ENCODE measurements at regions not wholly inside any gene's neighbourhood (a gene's known extent, or its start where the extent isn't known, plus 50 kb on each side); places are given as distances from the start of the nearest gene placed in this dataset.

- CTCF ChIA-PET (ENCODE audit: partially characterized antibody), result no interaction called here
- FAIRE-seq, result no peak
- TF ChIP-seq RBBP5 (IDR thresholded peaks at IDR 0.05; ENCODE audit: borderline replicate concordance, low read depth, low read length) (no peak), RXRA (IDR thresholded peaks at IDR 0.05; ENCODE audit: insufficient read depth, low read depth, low read length) (no peak), SP2 (IDR thresholded peaks at IDR 0.05; ENCODE audit: low read length) (no peak), RNF2 (IDR thresholded peaks at IDR 0.05; ENCODE audit: borderline replicate concordance, low read depth, low read length, missing control alignments, poor library complexity, severe bottlenecking) (no peak)
Measured at GRCh38 chr17:70374496-70374895, 205.2 kb downstream of the KCNJ2 start.

More at GRCh38 chr17:70374496-70374895, 205.2 kb downstream of the KCNJ2 start:
- no peak overlapping the region for H3K56ac ChIP-seq (replicated peaks; ENCODE audit: insufficient read length, low read depth, low read length)
- H2BK5ac ChIP-seq (ENCODE audit: low read depth, low read length), result no peak overlapping the region
- no peak overlapping the region for H3K4me2 ChIP-seq (ENCODE audit: insufficient read depth in 1 of 2, low read depth in 2 of 2, low read length in 2 of 2)
- H3K23me2 ChIP-seq (ENCODE audit: low read depth, low read length), result no peaks in the 10 kb centered on the region
- H2BK20ac ChIP-seq (ENCODE audit: low read length), result no peak overlapping the region
- H3K27ac ChIP-seq (ENCODE audit: low read depth, low read length), result no peak overlapping the region
- H3K18ac ChIP-seq (ENCODE audit: extremely low read depth, low read length), result no peak overlapping the region
- no peak overlapping the region for H3K9ac ChIP-seq (replicated peaks in 1 of 4; ENCODE audit: extremely low read depth in 1 of 4, low read depth in 3 of 4, low read length in 3 of 4)
- H3K4me3 ChIP-seq (ENCODE audit: extremely low read depth in 1 of 4, insufficient read depth in 2 of 4, low read depth in 3 of 4, low read length in 4 of 4), result no peak overlapping the region
- no peaks in the 10 kb centered on the region for H3K79me2 ChIP-seq (ENCODE audit: control insufficient read depth in 1 of 2, insufficient read depth in 2 of 2, low read length in 2 of 2)
- no peak overlapping the region for H3K4ac ChIP-seq (replicated peaks; ENCODE audit: insufficient read length, low read depth, low read length)
- H2AK5ac ChIP-seq (ENCODE audit: low read depth, low read length), result no peak overlapping the region
- no peak overlapping the region for H4K8ac ChIP-seq (ENCODE audit: extremely low read depth, insufficient read depth, low read length)
- no peak for DNase-seq (ENCODE audit: low read depth in 1 of 2, low spot score in 2 of 2)
- H2AFZ ChIP-seq (ENCODE audit: low read length), result no peak overlapping the region
- H3K4me1 ChIP-seq (replicated peaks in 1 of 4; ENCODE audit: control insufficient read depth in 3 of 4, insufficient read depth in 4 of 4, low read length in 3 of 4), result peaks cover 0 to 3% (median 0%) of the 10 kb centered on the region in 4 experiments; a peak in 1 of 7 replicates
- H4K5ac ChIP-seq (ENCODE audit: insufficient read length, low read depth, low read length), result no peak overlapping the region
- H2BK15ac ChIP-seq (ENCODE audit: low read length), result no peak overlapping the region
- no peaks in the 10 kb centered on the region for H3K79me1 ChIP-seq (ENCODE audit: low read depth, low read length)
- WGBS, 2 experiments (ENCODE audit: extremely low coverage in 1 of 2, insufficient coverage in 1 of 2, insufficient read length in 1 of 2, insufficient replicate concordance in 2 of 2, low coverage in 1 of 2, low lambda C conversion rate in 2 of 2, missing lambda C conversion rate in 1 of 2), result 71% methylated on average over 7 of the region's 7 CpGs; no CpG with 5 or more reads in 1 of the 2 experiments
- H3K23ac ChIP-seq (ENCODE audit: insufficient read length), result no peak overlapping the region
- no peak overlapping the region for H2BK12ac ChIP-seq (ENCODE audit: low read depth, low read length)
- H3K9me3 ChIP-seq (ENCODE audit: insufficient read depth in 2 of 2, low read depth in 1 of 2, low read length in 1 of 2), result no peaks in the 10 kb centered on the region
- no peaks in the 10 kb centered on the region for H3K27me3 ChIP-seq (replicated peaks in 1 of 4; ENCODE audit: control insufficient read depth in 3 of 4, extremely low read depth in 1 of 4, insufficient read depth in 3 of 4, low read length in 3 of 4)
- no peaks in the 10 kb centered on the region for H3K36me3 ChIP-seq (ENCODE audit: control insufficient read depth in 2 of 4, insufficient read depth in 4 of 4, low read length in 3 of 4)
- POLR2A ChIA-PET (ENCODE audit: partially characterized antibody), result no interaction called here
- no peak overlapping the region for H4K91ac ChIP-seq (replicated peaks; ENCODE audit: insufficient read length, low read length)
- no peak overlapping the region for H3K14ac ChIP-seq (ENCODE audit: insufficient read length)
- no peaks in the 10 kb centered on the region for H4K20me1 ChIP-seq (replicated peaks in 1 of 2; ENCODE audit: control insufficient read depth in 1 of 2, insufficient read depth in 2 of 2, low read length in 2 of 2)
- H2BK120ac ChIP-seq (replicated peaks; ENCODE audit: low read depth, low read length), result no peak overlapping the region
